ENCODE measurements at regions not wholly inside any gene's neighbourhood (a gene's known extent, or its start where the extent isn't known, plus 50 kb on each side); places are given as distances from the start of the nearest gene placed in this dataset.

- DNase-seq, result no peak
Measured at GRCh38 chr3:94513600-94513999, 450.7 kb downstream of the NSUN3 start.

DNA sequence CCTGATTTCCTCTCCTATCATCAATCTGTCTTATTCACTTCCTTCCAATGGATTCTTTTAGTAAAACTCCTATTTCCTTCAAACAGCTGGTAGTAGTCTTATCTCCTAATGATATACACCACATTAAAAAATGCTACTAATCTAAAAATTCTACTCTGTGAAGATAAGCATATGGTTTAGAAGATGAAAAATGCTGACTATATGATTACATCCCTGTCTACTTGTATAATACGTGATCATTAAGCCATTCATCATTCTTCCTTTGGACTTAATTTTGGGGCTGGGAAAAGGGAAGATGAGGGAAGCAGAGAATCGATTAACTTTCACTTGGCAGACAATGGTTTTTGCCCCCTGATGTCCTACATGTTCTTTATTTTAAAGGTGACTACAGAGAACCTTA, 453.1 kb downstream of the NSUN3 start:
- DNase-seq, result no peak

- no peak for DNase-seq
Measured at GRCh38 chr3:94520364-94520763, 457.5 kb downstream of the NSUN3 start.

GRCh38 chr3:94522488-94522887, 459.6 kb downstream of the NSUN3 start:
- DNase-seq, result no peak

- DNase-seq, result no peak
Measured at GRCh38 chr3:94524102-94524919, 461.4 kb downstream of the NSUN3 start.

GRCh38 chr3:94525043-94525442, 462.2 kb downstream of the NSUN3 start:
- no peak for DNase-seq

DNA sequence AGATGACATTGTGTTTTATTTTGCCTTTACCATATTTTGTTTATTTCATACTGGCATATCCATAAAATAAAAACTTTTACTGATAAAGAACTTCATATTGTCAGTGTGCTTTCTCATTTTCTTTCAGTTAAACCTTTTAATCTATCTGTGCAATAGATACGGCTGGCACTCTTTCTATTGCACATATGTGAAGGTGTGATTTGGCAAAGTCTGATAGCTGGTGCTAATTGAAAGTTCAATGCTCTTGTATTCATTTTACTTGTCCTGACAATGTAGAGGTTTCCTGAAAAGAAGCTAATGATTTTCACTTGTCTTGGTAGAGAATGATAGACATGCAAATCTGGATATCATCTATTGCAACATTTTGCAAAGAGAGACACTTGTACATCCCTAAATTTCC, 467.0 kb downstream of the NSUN3 start:
- DNase-seq, result no peak

GRCh38 chr3:94532951-94533350, 470.1 kb downstream of the NSUN3 start:
- DNase-seq, result no peak

DNA sequence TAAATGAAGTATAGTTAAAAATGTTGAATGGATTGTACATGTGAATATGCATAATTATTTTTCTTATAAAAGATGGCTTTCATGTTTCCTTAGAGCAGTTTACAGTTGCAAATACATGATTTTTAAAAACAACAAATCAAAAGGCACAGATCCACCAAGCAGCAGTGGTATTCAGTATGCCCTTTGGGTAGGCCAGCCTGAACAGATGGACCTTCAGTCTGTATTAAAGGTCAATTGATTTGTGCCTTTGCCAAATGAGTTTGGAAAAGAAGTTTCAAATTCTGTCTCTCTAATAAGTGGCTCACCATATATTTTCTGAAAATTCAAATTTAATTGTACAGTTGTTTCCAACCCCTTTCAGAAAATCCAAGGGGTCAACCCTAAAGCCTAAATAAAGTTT, 477.1 kb downstream of the NSUN3 start:
- DNase-seq, result no peak

- no peak for DNase-seq
Measured at GRCh38 chr3:94543161-94543560, 480.3 kb downstream of the NSUN3 start.

- DNase-seq, result no peak
Measured at GRCh38 chr3:94544131-94544789, 481.4 kb downstream of the NSUN3 start.

GRCh38 chr3:94548581-94549316, 485.9 kb downstream of the NSUN3 start:
- no peak for DNase-seq

DNA sequence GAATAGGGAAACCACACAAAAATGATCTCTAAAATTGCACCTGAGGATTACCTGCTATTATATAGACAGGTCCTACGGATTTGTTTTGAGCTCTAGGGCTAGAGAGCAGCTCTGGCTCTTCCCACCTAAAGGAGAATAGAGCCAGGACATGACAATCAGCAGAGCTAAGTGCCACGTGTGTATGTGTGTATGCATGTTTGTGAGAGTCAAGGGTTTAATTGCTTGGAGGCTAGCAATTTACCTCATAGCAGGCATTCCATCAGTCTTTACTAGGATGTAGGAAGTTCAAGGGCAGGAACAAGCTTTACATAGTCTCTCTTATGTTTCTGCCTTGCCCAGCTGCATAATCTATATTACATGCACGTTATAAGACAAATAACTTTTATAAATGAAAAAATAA, 498.2 kb downstream of the NSUN3 start:
- no peak for DNase-seq

- DNase-seq, result no peak
Measured at GRCh38 chr3:94564247-94564646, 501.4 kb downstream of the NSUN3 start.

GRCh38 chr3:94568041-94568440, 505.2 kb downstream of the NSUN3 start:
- DNase-seq, result no peak

DNA sequence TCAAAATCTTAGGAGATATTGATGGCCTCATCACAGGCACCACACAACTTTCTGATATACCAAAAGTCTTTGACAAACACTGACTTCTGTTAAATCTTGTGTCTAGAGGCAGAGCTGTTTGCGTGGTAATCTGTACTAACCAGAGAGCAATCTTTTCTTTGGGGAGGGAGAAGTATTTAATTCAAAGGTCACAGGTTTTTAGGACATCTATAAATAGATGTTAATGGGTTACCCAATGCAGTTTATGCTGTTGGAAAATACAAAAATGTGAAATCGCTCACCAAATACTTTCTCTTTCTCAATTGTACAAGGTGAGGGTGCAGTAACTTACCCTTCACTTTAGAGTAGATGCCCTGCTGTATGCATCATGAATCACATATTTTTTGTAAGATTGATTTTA, 510.5 kb downstream of the NSUN3 start:
- DNase-seq, result no peak

GRCh38 chr3:94587291-94587690, 524.4 kb downstream of the NSUN3 start:
- DNase-seq, result no peak

DNA sequence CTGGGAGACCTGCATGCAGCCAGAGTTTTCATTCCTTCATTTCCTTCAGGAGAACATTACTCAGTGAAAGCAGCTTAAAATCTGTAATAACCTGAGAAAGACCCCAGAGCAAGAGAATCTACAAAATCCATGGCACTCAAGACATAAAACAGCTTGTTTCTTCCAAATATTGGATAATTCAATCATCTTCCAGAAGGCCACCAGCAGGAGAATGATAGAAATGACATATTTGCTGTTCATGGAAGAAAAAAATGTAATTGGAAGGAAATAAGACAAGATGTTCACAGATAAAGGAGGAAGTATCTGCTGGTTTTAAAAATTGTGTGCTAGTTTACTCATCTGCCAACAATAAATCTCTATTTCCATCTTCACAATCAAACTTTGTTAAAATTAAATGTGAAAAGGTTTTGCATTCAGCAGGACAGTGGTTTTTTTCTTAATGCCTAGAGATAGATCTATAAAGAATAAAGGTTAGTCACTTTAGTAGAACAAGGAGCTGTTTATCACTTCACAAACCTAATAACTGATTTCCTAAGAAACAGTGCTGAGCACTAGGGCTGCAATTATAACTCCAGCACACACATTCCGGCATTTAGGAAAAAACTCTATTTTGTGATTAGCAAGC, 530.8 kb downstream of the NSUN3 start:
- DNase-seq, result no peak

GRCh38 chr3:94596141-94596540, 533.3 kb downstream of the NSUN3 start:
- DNase-seq, result no peak

- DNase-seq, result no peak
Measured at GRCh38 chr3:94596887-94597566, 534.2 kb downstream of the NSUN3 start.

DNA sequence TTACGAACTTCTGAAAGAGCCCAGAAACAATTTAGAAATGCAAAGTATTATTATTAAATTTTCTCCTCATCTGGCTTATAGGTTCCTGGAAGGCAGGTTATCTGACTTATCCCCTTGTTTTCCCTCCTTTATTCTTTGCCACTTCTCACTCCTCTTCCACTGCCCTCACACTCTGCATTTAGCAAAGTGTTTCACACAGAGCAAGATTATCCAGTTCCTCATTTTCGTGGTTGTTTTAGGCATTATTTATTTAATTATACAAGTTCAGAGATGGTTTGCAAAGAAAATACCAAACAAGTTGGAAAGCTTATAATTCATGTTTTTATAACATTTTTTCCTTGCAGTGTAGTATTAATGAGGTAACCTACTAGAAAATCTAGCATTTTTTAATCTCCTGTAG, 544.9 kb downstream of the NSUN3 start:
- DNase-seq, result no peak

GRCh38 chr3:94609908-94610307, 547.0 kb downstream of the NSUN3 start:
- DNase-seq, result no peak

DNA sequence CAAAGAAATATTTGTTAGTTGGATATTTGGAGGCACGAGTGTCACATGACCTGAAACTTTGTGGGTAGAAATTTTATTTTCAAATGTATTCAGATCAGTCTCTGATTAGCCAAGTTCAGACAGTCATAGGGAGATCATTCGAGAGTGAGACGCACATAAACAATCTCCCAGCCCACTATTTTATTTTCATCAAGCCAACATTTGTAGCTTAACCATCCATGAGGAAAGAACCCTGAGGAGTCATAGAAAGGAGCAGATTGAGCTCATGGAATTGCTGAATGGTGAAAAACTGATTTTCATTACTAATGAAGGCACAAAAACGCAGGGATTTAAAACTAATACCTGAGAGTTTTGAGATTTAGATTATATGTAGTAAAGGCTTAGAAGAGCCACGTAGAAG, 548.7 kb downstream of the NSUN3 start:
- no peak for DNase-seq

All from activated CD4-positive, alpha-beta T cell treated with anti-CD3 and anti-CD28 coated beads, Interleukin-2, amount 50 U/mL, for 48 hours (primary cell).